Common myeloid progenitor, CD34-positive (primary cell): ENCODE measurements at regions not wholly inside any gene's neighbourhood (a gene's known extent, or its start where the extent isn't known, plus 50 kb on each side); places are given as distances from the start of the nearest gene placed in this dataset.
A peak's percentile ranks its signal among the peaks of the same experiment; 100 is the strongest.

Source experiments
- CTCF ChIA-PET: fragments of 350-600 bp; sonication (Branson Sonifier 250); formaldehyde crosslinking; loops from one replicate; lab custom pipeline; 2021; ENCODE audit warnings: antibody characterized with exemption; lab: Charles Lee
- POLR2A ChIA-PET: fragments of 350-600 bp; sonication (Branson Sonifier 250); formaldehyde crosslinking; loops from one replicate; lab custom pipeline; 2021; ENCODE audit warnings: antibody characterized with exemption; lab: Charles Lee
- DNase-seq, 3 donors: peaks; one replicate each; pipeline versions ENCODE4 v3.0.0 to v3.0.0-alpha.2; 2013
- H3K27ac ChIP-seq, 2 experiments: 1 replicate in 1 of 2; 2 replicates in 1 of 2; pipeline ENCODE4 v1.7.0; 2013; ENCODE audit warnings: inconsistent platforms in 2 of 2, low read length in 2 of 2, mild to moderate bottlenecking in 2 of 2, low read depth in 1 of 2, moderate library complexity in 1 of 2; ENCODE audit not compliant: severe bottlenecking in 2 of 2, insufficient read depth in 1 of 2, poor library complexity in 1 of 2
- H3K27me3 ChIP-seq, 5 experiments: replicated peaks in 2 of 5; 1 replicate in 3 of 5; 2 replicates in 2 of 5; pipeline versions ENCODE4 v1.6.1 to v1.7.0; 2013; ENCODE audit warnings: low read length in 4 of 5, mild to moderate bottlenecking in 2 of 5, moderate library complexity in 2 of 5, inconsistent platforms in 1 of 5; ENCODE audit not compliant: insufficient read depth in 5 of 5, control insufficient read depth in 4 of 5
- H3K36me3 ChIP-seq, 4 experiments: 1 replicate in 2 of 4; 2 replicates in 2 of 4; pipeline versions ENCODE4 v1.6.1 to v1.7.0; 2013; ENCODE audit warnings: low read length in 3 of 4, control low read depth in 1 of 4, mild to moderate bottlenecking in 1 of 4; ENCODE audit not compliant: control insufficient read depth in 4 of 4, insufficient read depth in 4 of 4
- H3K4me1 ChIP-seq, 4 experiments: 1 replicate in 3 of 4; 2 replicates in 1 of 4; pipeline versions ENCODE4 v1.6.1 to v1.7.1; 2013; ENCODE audit warnings: low read length in 3 of 4, mild to moderate bottlenecking in 3 of 4, control low read depth in 1 of 4, inconsistent platforms in 1 of 4, moderate library complexity in 1 of 4; ENCODE audit not compliant: control insufficient read depth in 4 of 4, insufficient read depth in 4 of 4; ENCODE audit errors: control extremely low read depth in 1 of 4
- H3K4me3 ChIP-seq, 7 experiments: 1 replicate in 4 of 7; 2 replicates in 3 of 7; pipeline versions ENCODE4 v1.5.1 to v1.7.0; 2013; ENCODE audit warnings: mild to moderate bottlenecking in 7 of 7, low read length in 6 of 7, moderate library complexity in 6 of 7, inconsistent platforms in 2 of 7, low read depth in 2 of 7, control low read depth in 1 of 7; ENCODE audit not compliant: insufficient read depth in 4 of 7, control insufficient read depth in 1 of 7; ENCODE audit errors: extremely low read depth in 1 of 7
- H3K9me3 ChIP-seq, 5 experiments: 1 replicate in 4 of 5; 2 replicates in 1 of 5; pipeline versions ENCODE4 v1.6.1 to v1.7.1; 2013; ENCODE audit warnings: low read length in 4 of 5, mild to moderate bottlenecking in 2 of 5, inconsistent platforms in 1 of 5, low read depth in 1 of 5, moderate library complexity in 1 of 5; ENCODE audit not compliant: control insufficient read depth in 4 of 5, insufficient read depth in 2 of 5; ENCODE audit errors: control extremely low read depth in 1 of 5
- WGBS: methylation state at CpG from one replicate; pipeline ENCODE4 v1.1.5; 2013; ENCODE audit not compliant: insufficient coverage; 5-methylcytosine and 5-hydroxymethylcytosine counted together

- ChIA-PET CTCF (interaction anchor here (0.7 to 1.5 kb wide), 5 partner anchors 9 to 28 kb away, joined by 3 to 9 read pairs (median 5); no protein-coding TSS in a partner anchor), POLR2A (interaction anchor here (1.1 to 1.6 kb wide), 3 partner anchors 8 to 71 kb away, joined by 3 to 6 read pairs (median 5); no protein-coding TSS in a partner anchor)
- no peaks in the 10 kb centered on the region for H3K27me3 ChIP-seq
- no peak for DNase-seq
- 89% methylated on average over 4 of the region's 4 CpGs for WGBS
- H3K4me3 ChIP-seq = no peak overlapping the region
- H3K4me1 ChIP-seq = peaks cover 0 to 71% (median 26%) of the 10 kb centered on the region in 4 experiments
- no peaks in the 10 kb centered on the region for H3K36me3 ChIP-seq
- H3K27ac ChIP-seq = peak overlapping the region in 1 of 2 experiments; percentile 8
- H3K9me3 ChIP-seq = no peaks in the 10 kb centered on the region
Observed at GRCh38 chr15:66629817-66630576, 64.2 kb upstream of the LCTL start.

DNA sequence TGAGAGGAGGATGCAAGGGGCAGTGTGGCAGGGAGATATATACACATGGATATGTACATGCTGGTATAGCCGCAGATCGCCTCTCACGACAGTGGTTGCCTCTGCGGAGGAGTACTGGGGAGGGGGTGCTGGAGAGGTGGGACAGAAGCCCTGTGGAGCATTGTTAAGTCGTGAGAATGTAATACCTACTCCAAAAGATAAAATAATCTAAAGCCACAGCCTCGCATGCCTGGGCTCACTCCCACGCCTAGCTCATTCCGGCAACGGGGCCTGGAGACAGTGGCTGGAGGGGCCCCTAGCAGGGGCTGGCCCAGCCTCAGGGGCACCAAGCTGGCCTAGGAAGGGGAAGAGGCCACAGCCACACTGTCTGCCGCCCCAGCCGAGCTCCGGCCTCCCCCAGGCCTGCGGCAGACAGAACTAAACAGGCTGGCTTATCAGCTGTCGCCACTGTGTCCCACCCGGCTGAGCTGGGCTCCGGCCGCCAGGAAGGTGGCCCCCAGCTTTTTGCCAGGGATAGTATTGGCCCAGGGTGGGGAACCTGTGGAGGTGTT, 65.1 kb upstream of the LCTL start:
- CTCF ChIA-PET = interaction anchor here (0.9 to 2.1 kb wide), 9 partner anchors 8 to 143 kb away, joined by 3 to 10 read pairs (median 4); no protein-coding TSS in a partner anchor
- Histone ChIP-seq H3K36me3 (no peaks in the 10 kb centered on the region), H3K27ac (peak overlapping the region in 1 of 2 experiments; percentile 8), H3K27me3 (no peaks in the 10 kb centered on the region), H3K4me3 (no peak overlapping the region), H3K4me1 (peaks cover 0 to 74% (median 26%) of the 10 kb centered on the region in 4 experiments), H3K9me3 (no peaks in the 10 kb centered on the region)
- DNase-seq = peak; percentile 33 to 79 (median 60)
- POLR2A ChIA-PET = interaction anchor here (1.2 to 1.6 kb wide), 2 partner anchors 8 to 16 kb away, joined by 5 to 6 read pairs; no protein-coding TSS in a partner anchor
- WGBS = 22% methylated on average over 8 of the region's 17 CpGs

DNA sequence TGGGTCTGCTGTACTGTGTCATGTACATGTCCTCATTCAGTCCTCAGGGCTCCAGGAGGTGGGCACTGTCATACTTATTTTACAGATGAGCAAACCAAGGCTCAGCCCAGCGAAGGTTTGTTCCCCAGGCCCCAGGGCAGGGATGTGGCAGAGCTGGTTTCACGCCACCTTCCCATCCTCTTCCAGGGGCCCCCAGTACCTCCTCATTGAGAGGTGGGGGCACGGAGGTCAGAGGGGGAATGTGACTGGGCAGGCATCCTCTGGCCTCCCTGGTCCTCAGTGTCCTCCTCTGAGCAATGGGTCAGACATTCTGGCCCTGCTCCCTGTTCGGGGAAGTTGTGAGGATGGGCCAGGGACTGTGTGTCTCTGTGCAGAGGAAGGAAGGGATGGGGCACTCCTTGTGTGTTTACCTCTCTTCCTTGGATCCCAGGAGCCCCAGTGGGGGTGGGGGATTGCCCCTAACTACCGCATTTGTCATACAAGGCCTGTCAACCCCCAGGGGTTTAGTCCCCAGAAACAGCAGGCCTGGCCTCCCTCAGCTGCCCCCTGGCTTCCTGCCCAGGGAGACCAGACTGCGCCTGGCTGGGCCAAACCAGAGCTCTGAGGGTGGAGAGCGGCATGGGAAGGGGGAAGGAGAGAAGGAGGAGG, 65.9 kb upstream of the LCTL start:
- Histone ChIP-seq H3K4me3 (no peak overlapping the region), H3K36me3 (no peaks in the 10 kb centered on the region), H3K9me3 (no peaks in the 10 kb centered on the region), H3K27ac (no peak overlapping the region), H3K4me1 (peaks cover 0 to 76% (median 26%) of the 10 kb centered on the region in 4 experiments), H3K27me3 (no peaks in the 10 kb centered on the region)
- DNase-seq = no peak
- CTCF ChIA-PET = interaction anchor here (0.7 to 2.1 kb wide), 12 partner anchors 8 to 142 kb away, joined by 3 to 10 read pairs (median 3); no protein-coding TSS in a partner anchor
- WGBS = 62% methylated on average over 3 of the region's 7 CpGs
- POLR2A ChIA-PET = interaction anchor here (0.9 to 1.6 kb wide), 3 partner anchors 9 to 19 kb away, joined by 3 to 6 read pairs (median 5); no protein-coding TSS in a partner anchor

GRCh38 chr15:66633041-66633937, 67.5 kb upstream of the LCTL start:
- H3K27me3 ChIP-seq = no peaks in the 10 kb centered on the region
- whole genome bisulfite sequencing = 72% methylated on average over 15 of the region's 19 CpGs
- H3K4me1 ChIP-seq = peaks cover 1 to 75% (median 29%) of the 10 kb centered on the region in 4 experiments
- no peaks in the 10 kb centered on the region for H3K9me3 ChIP-seq
- POLR2A ChIA-PET = interaction anchor here (0.5 to 0.9 kb wide), 2 partner anchors 19 to 72 kb away, joined by 3 read pairs; no protein-coding TSS in a partner anchor
- H3K27ac ChIP-seq = no peak overlapping the region
- H3K4me3 ChIP-seq = no peak overlapping the region
- no peaks in the 10 kb centered on the region for H3K36me3 ChIP-seq
- no peak for DNase-seq
- CTCF ChIA-PET = interaction anchor here (0.6 to 1.2 kb wide), 5 partner anchors 15 to 623 kb away, joined by 3 to 8 read pairs (median 3); no protein-coding TSS in a partner anchor

DNA sequence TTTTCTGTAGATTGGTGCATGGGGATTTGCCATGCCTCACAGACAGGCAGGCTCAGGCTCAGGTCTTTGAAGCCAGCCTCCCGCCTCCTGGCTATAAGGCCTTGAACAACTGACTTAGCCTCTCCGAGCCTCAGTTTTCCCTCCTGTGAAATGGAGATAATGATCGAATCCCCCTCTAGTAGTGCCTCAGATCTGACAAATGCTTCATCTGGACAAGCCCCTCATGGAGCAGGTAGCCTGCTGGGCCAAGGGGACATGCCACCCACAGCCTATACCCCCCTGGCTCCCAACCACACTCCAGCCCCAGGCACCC, 68.1 kb upstream of the LCTL start:
- Histone ChIP-seq H3K27me3 (no peaks in the 10 kb centered on the region), H3K27ac (no peak overlapping the region), H3K4me3 (no peak overlapping the region), H3K36me3 (no peaks in the 10 kb centered on the region), H3K4me1 (peaks cover 2 to 75% (median 32%) of the 10 kb centered on the region in 4 experiments), H3K9me3 (no peaks in the 10 kb centered on the region)
- DNase-seq = no peak
- CTCF ChIA-PET = interaction anchor here (1.1 to 1.2 kb wide), 2 partner anchors 14 to 86 kb away, joined by 3 to 8 read pairs; no protein-coding TSS in a partner anchor
- POLR2A ChIA-PET = no interaction called here
- 100% methylated on average over 2 of the region's 3 CpGs for WGBS

- CTCF ChIA-PET = interaction anchor here (1.2 to 1.6 kb wide), 3 partner anchors 10 to 44 kb away, joined by 3 to 8 read pairs (median 4); no protein-coding TSS in a partner anchor
- no peak for DNase-seq
- POLR2A ChIA-PET = no interaction called here
- H3K4me3 ChIP-seq = no peak overlapping the region
- 95% methylated on average over 5 of the region's 5 CpGs for WGBS
- H3K27ac ChIP-seq = no peak overlapping the region
- H3K4me1 ChIP-seq = peaks cover 2 to 74% (median 32%) of the 10 kb centered on the region in 4 experiments
- H3K9me3 ChIP-seq = no peaks in the 10 kb centered on the region
- H3K27me3 ChIP-seq = no peaks in the 10 kb centered on the region
- H3K36me3 ChIP-seq = no peaks in the 10 kb centered on the region
Observed at GRCh38 chr15:66634540-66634939, 67.5 kb upstream of the SMAD6 start.
